GM12878 (cell line): ENCODE measurements at regions not wholly inside any gene's neighbourhood (a gene's known extent, or its start where the extent isn't known, plus 50 kb on each side); places are given as distances from the start of the nearest gene placed in this dataset.

ENCODE experiments used
- ATAC-seq: fragments of 200-7000 bp; cut with Tn5 transposase; 3 replicates; pipeline ENCODE4 v1.9.1; 2020; ENCODE audit warnings: mild to moderate bottlenecking, moderate library complexity
- BruUV-seq: library from RNA; stranded (reverse); fragments of 400-500 nt; replicated peaks from 2 replicates; lab custom pipeline; 2021; lab: Mats Ljungman, UMichigan
- CTCF ChIA-PET: fragments of 300-600 bp; sonication (Branson Sonifier 250); formaldehyde crosslinking; extraction: SDS; loops from one replicate; lab custom pipeline; 2021; ENCODE audit warnings: inconsistent platforms; lab: Yijun Ruan, JAX
- POLR2A ChIA-PET: fragments of 350-600 bp; formaldehyde crosslinking; extraction: SDS; loops from one replicate; lab custom pipeline; 2021; ENCODE audit warnings: inconsistent platforms; lab: Charles Lee
- RAD21 ChIA-PET: fragments of 300-600 bp; sonication (Branson Sonifier 250); formaldehyde crosslinking; loops from one replicate; lab custom pipeline; 2023; ENCODE audit warnings: antibody characterized with exemption; ENCODE audit not compliant: unreplicated experiment; lab: Charles Lee
- SMC1A ChIA-PET: fragments of 300-600 bp; sonication (Branson Sonifier 250); formaldehyde crosslinking; loops from one replicate; lab custom pipeline; 2023; ENCODE audit not compliant: unreplicated experiment, uncharacterized antibody; lab: Charles Lee
- DNase-seq: peaks from one replicate; pipeline ENCODE4 v3.0.0-alpha.2; 2011; ENCODE audit warnings: low read depth, low spot score
- FAIRE-seq: peaks from 3 replicates; lab custom pipeline; 2011; peaks lifted over from hg19 to GRCh38; lab: Jason Lieb, UNC
- H2AFZ ChIP-seq: 2 replicates; pipeline ENCODE4 v1.6.0; 2011; ENCODE audit warnings: low read depth, low read length, control low read depth; ENCODE audit not compliant: control insufficient read depth
- H3K27ac ChIP-seq: 2 replicates; pipeline ENCODE4 v1.5.1; 2011; ENCODE audit warnings: control low read depth; ENCODE audit not compliant: control insufficient read depth, insufficient read depth
- H3K27me3 ChIP-seq, 2 experiments: replicated peaks in 1 of 2; 2 replicates each; pipeline versions ENCODE4 v1.6.0 to v1.6.1; 2011; ENCODE audit warnings: low read length in 1 of 2; ENCODE audit not compliant: control insufficient read depth in 2 of 2, insufficient read depth in 2 of 2
- H3K36me3 ChIP-seq, 2 experiments: 2 replicates each; pipeline ENCODE4 v1.5.1; 2011; ENCODE audit warnings: low read length in 1 of 2; ENCODE audit not compliant: control insufficient read depth in 2 of 2, insufficient read depth in 2 of 2
- H3K4me1 ChIP-seq: 2 replicates; pipeline ENCODE4 v1.6.1; 2011; ENCODE audit warnings: mild to moderate bottlenecking, low read length, moderate library complexity, mixed read lengths; ENCODE audit not compliant: control insufficient read depth, insufficient read depth
- H3K4me2 ChIP-seq: 2 replicates; pipeline ENCODE4 v1.6.0; 2011; ENCODE audit warnings: control low read depth; ENCODE audit not compliant: control insufficient read depth, insufficient read depth
- H3K4me3 ChIP-seq: fragments of 200-600 bp; sonication (generic); 2 replicates; pipeline ENCODE4 v1.5.1; 2016
- H3K79me2 ChIP-seq: 2 replicates; pipeline ENCODE4 v1.6.0; 2011; ENCODE audit warnings: low read length; ENCODE audit not compliant: control insufficient read depth, insufficient read depth
- H3K9ac ChIP-seq: 2 replicates; pipeline ENCODE4 v1.8.0; 2011; ENCODE audit warnings: low read length, control low read depth, mixed read lengths; ENCODE audit not compliant: control insufficient read depth, insufficient read depth
- H3K9me3 ChIP-seq: replicated peaks from 3 replicates; pipeline ENCODE4 v1.5.1; 2011; ENCODE audit warnings: mild to moderate bottlenecking, low read length; ENCODE audit not compliant: control insufficient read depth, insufficient read depth
- H4K20me1 ChIP-seq: 2 replicates; pipeline ENCODE4 v1.6.0; 2011; ENCODE audit not compliant: control insufficient read depth, insufficient read depth
- CEBPB ChIP-seq, 2 experiments: fragments of 150-350 bp in 1 of 2; IDR thresholded peaks; 2 replicates each; pipeline ENCODE4 v1.6.1; 2012 to 2014; ENCODE audit warnings: low read depth in 2 of 2, low read length in 2 of 2, borderline replicate concordance in 1 of 2, inconsistent platforms in 1 of 2
- CHD1 ChIP-seq: IDR thresholded peaks from 2 replicates; pipeline ENCODE4 v1.6.1; 2012; ENCODE audit warnings: low read depth, low read length, improper control_type of control experiment
- DPF2 ChIP-seq: fragments of 450-650 bp; IDR thresholded peaks from 2 replicates; pipeline ENCODE4 v1.6.1; 2017; ENCODE audit warnings: mild to moderate bottlenecking
- EGR1 ChIP-seq, 2 experiments: IDR thresholded peaks; 1 replicate in 1 of 2; 2 replicates in 1 of 2; pipeline ENCODE4 v1.6.1; 2011 to 2012; ENCODE audit warnings: low read depth in 2 of 2, low read length in 2 of 2, borderline replicate concordance in 1 of 2, mild to moderate bottlenecking in 1 of 2, moderate library complexity in 1 of 2
- EP300 ChIP-seq, 2 experiments: fragments of 150-350 bp in 1 of 2; IDR thresholded peaks; 2 replicates each; pipeline ENCODE4 v1.6.1; 2011 to 2012; ENCODE audit warnings: low read depth in 2 of 2, low read length in 2 of 2, borderline replicate concordance in 1 of 2, improper control_type of control experiment in 1 of 2, inconsistent platforms in 1 of 2; ENCODE audit not compliant: control insufficient read depth in 1 of 2
- GABPA ChIP-seq: IDR thresholded peaks from 2 replicates; pipeline ENCODE4 v1.6.1; 2014; ENCODE audit warnings: antibody characterized with exemption, low read depth, mild to moderate bottlenecking, inconsistent platforms
- KLF5 ChIP-seq: fragments of 450-650 bp; IDR thresholded peaks from 2 replicates; pipeline ENCODE4 v1.6.1; 2014; ENCODE audit warnings: mild to moderate bottlenecking; ENCODE audit not compliant: partially characterized antibody
- LARP7 ChIP-seq: fragments of 450-650 bp; IDR thresholded peaks from 2 replicates; pipeline ENCODE4 v1.6.1; 2017; ENCODE audit warnings: mild to moderate bottlenecking
- NRF1 ChIP-seq: conservative IDR thresholded peaks from 2 replicates; pipeline ENCODE4 v1.6.1; 2011; ENCODE audit warnings: mild to moderate bottlenecking, low read depth, low read length, improper control_type of control experiment
- POLR2A ChIP-seq: IDR thresholded peaks from 2 replicates; pipeline ENCODE4 v1.6.1; 2011; ENCODE audit warnings: low read depth, mild to moderate bottlenecking, low read length
- RB1 ChIP-seq: fragments of 450-650 bp; formaldehyde crosslinking; IDR thresholded peaks from 2 replicates; pipeline ENCODE4 v1.6.1; 2017; ENCODE audit warnings: mild to moderate bottlenecking, borderline replicate concordance
- SP1 ChIP-seq: IDR thresholded peaks from one replicate; pipeline ENCODE4 v1.6.1; 2011; ENCODE audit warnings: low read depth, low read length
- TBL1XR1 ChIP-seq: IDR thresholded peaks from 2 replicates; pipeline ENCODE4 v1.6.1; 2012; ENCODE audit warnings: low read depth, low read length, improper control_type of control experiment
- WRNIP1 ChIP-seq: IDR thresholded peaks from 2 replicates; pipeline ENCODE4 v1.6.1; 2011; ENCODE audit warnings: low read depth, low read length, improper control_type of control experiment, borderline replicate concordance
- WGBS: methylation state at CpG from one replicate; pipeline ENCODE4 v1.1.6; 2016; ENCODE audit warnings: low lambda C conversion rate; ENCODE audit not compliant: insufficient replicate concordance, insufficient coverage; ENCODE audit errors: missing lambda C conversion rate; 5-methylcytosine and 5-hydroxymethylcytosine counted together
- in situ Hi-C: fragments of 300-500 bp; cut with MboI; formaldehyde crosslinking; loops from 9 replicates; pipeline ENCODE4 v1.14.3; 2018; ENCODE audit warnings: mixed read lengths
- intact Hi-C: fragments of 100-400 bp; cut with micrococcal nuclease; formaldehyde crosslinking; loops from one replicate; pipeline ENCODE4 v1.14.2; 2022; ENCODE audit not compliant: unreplicated experiment
- TF ChIP-seq, protein P1 (sequence below): IDR thresholded peaks from 2 replicates; pipeline ENCODE4 v1.6.1; 2012; ENCODE audit warnings: low read depth, low read length, improper control_type of control experiment
- TF ChIP-seq, protein P2 (sequence below): fragments of 450-650 bp; IDR thresholded peaks from 2 replicates; pipeline ENCODE4 v1.6.1; 2016; ENCODE audit warnings: mild to moderate bottlenecking
- TF ChIP-seq, protein P3 (sequence below): IDR thresholded peaks from 2 replicates; pipeline ENCODE4 v1.6.1; 2011; ENCODE audit warnings: low read depth, mild to moderate bottlenecking, low read length, moderate library complexity, borderline replicate concordance; ENCODE audit errors: extremely low read depth

DNA sequence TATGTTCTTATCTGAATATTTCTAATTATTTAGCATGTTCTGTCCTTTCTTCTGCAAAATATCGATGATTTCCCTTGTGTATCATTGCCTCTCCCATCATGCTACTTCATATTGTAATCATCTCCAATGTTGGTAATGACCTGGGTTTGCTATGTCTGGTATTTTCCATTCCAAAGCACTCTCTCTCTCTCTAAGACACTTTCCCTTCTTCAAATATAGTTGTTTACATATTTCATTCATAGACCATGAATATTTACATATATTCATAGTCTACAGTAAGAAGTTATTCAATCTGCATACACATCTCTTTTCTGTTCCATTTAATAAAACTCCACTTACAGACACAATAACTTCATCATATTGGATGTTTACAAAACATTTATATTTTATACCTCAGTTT lies 1516.5 kb upstream of the FLRT2 start:
- in situ Hi-C loops: no loop called here
- H3K79me2 ChIP-seq: no peaks in the 10 kb centered on the region

DNA sequence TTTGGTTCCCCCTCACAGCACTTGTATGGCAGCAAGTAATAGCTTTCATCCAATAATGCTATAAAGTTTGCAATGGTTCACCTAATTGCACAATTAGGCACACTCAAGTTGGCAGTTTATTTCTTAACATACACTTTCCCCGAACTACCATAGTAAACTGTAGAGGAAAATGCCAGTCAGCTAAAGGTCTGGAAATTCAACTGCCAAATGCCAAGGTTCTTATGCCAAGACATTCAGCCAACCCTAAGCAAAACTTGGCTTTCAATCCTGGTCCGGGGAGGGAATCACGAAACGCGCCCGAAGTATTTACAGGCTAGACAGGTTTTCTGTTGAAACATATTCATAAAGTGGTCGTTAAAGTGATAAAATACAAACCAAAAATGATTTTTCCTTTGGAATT lies 1512.4 kb upstream of the FLRT2 start:
- FAIRE-seq (no peak), DNase-seq (no peak), ATAC-seq (no peak)
- H3K27me3 ChIP-seq: no peaks in the 10 kb centered on the region
- H3K79me2 ChIP-seq: no peaks in the 10 kb centered on the region
- BruUV-seq: no TSS peak
- ChIA-PET POLR2A (no interaction called here), SMC1A (no interaction called here), RAD21 (no interaction called here), CTCF (interaction anchor here (1.6 kb wide), 1 partner anchor 42 kb away, joined by 4 read pairs; no protein-coding TSS in a partner anchor)
- no peaks in the 10 kb centered on the region for H4K20me1 ChIP-seq
- no peak overlapping the region for H2AFZ ChIP-seq
- H3K4me3 ChIP-seq: no peak overlapping the region
- in situ Hi-C loops (no loop called here), intact Hi-C loops (no loop called here)
- no peak overlapping the region for H3K4me2 ChIP-seq
- 8% methylated on average over 7 of the region's 7 CpGs for WGBS
- no peaks in the 10 kb centered on the region for H3K4me1 ChIP-seq
- H3K9ac ChIP-seq: no peak overlapping the region
- no peaks in the 10 kb centered on the region for H3K36me3 ChIP-seq
- H3K27ac ChIP-seq: no peak overlapping the region
- H3K9me3 ChIP-seq: no peaks in the 10 kb centered on the region
- TF ChIP-seq EP300 (IDR thresholded peaks at IDR 0.05; ENCODE audit: borderline replicate concordance in 1 of 2, control insufficient read depth in 1 of 2, low read depth in 2 of 2, low read length in 2 of 2): no peak
- TF ChIP-seq EGR1 (IDR thresholded peaks at IDR 0.05; ENCODE audit: borderline replicate concordance in 1 of 2, low read depth in 2 of 2, low read length in 2 of 2): no peak
- TF ChIP-seq RB1: no peak
- TF ChIP-seq CEBPB (IDR thresholded peaks at IDR 0.05; ENCODE audit: borderline replicate concordance in 1 of 2, low read depth in 2 of 2, low read length in 2 of 2): no peak
- TF ChIP-seq POLR2A: no peak
- TF ChIP-seq, protein P1, sequence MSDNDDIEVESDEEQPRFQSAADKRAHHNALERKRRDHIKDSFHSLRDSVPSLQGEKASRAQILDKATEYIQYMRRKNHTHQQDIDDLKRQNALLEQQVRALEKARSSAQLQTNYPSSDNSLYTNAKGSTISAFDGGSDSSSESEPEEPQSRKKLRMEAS: no peak
- TF ChIP-seq GABPA: no peak
- no peak for TF ChIP-seq TBL1XR1
- TF ChIP-seq, protein P2, sequence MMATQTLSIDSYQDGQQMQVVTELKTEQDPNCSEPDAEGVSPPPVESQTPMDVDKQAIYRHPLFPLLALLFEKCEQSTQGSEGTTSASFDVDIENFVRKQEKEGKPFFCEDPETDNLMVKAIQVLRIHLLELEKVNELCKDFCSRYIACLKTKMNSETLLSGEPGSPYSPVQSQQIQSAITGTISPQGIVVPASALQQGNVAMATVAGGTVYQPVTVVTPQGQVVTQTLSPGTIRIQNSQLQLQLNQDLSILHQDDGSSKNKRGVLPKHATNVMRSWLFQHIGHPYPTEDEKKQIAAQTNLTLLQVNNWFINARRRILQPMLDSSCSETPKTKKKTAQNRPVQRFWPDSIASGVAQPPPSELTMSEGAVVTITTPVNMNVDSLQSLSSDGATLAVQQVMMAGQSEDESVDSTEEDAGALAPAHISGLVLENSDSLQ: no peak
- TF ChIP-seq CHD1: no peak
- TF ChIP-seq WRNIP1: no peak
- no peak for TF ChIP-seq KLF5
- no peak for TF ChIP-seq NRF1
- TF ChIP-seq, protein P3, sequence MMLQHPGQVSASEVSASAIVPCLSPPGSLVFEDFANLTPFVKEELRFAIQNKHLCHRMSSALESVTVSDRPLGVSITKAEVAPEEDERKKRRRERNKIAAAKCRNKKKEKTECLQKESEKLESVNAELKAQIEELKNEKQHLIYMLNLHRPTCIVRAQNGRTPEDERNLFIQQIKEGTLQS: no peak

More for the DNA sequence above, 1516.5 kb upstream of the FLRT2 start:
- Histone ChIP-seq H4K20me1 (no peaks in the 10 kb centered on the region), H3K27me3 (no peaks in the 10 kb centered on the region), H3K4me3 (no peak overlapping the region), H2AFZ (no peak overlapping the region), H3K36me3 (no peaks in the 10 kb centered on the region), H3K4me2 (no peak overlapping the region), H3K4me1 (no peaks in the 10 kb centered on the region), H3K9me3 (no peaks in the 10 kb centered on the region), H3K9ac (no peak overlapping the region), H3K27ac (no peak overlapping the region)
- ATAC-seq (no peak), FAIRE-seq (no peak)
- CTCF ChIA-PET: no interaction called here
- WGBS: 0% methylated on average over 1 of the region's 1 CpG
- POLR2A ChIA-PET: no interaction called here
- RAD21 ChIA-PET: no interaction called here
- intact Hi-C loops: no loop called here
- SMC1A ChIA-PET: no interaction called here
- no TSS peak for BruUV-seq
- TF ChIP-seq LARP7 (no peak), DPF2 (no peak), SP1 (no peak)
- TF ChIP-seq, all 136 proteins: peak for 0
- no peak for DNase-seq
